ENCODE measurements at regions not wholly inside any gene's neighbourhood (a gene's known extent, or its start where the extent isn't known, plus 50 kb on each side); places are given as distances from the start of the nearest gene placed in this dataset.

- Histone ChIP-seq H3K27me3 (ENCODE audit: insufficient read depth, low read length) (no peaks in the 10 kb centered on the region), H3K36me3 (ENCODE audit: insufficient read depth, low read depth, low read length) (no peaks in the 10 kb centered on the region), H3K9me3 (ENCODE audit: insufficient read depth, low read depth, low read length) (peaks cover 11% of the 10 kb centered on the region), H3K27ac (ENCODE audit: low read length) (no peak overlapping the region), H3K4me3 (ENCODE audit: low read length) (no peak overlapping the region), H3K4me1 (ENCODE audit: insufficient read depth, low read length) (no peaks in the 10 kb centered on the region; the same call in 1 of the 2 replicates), H3K9ac (ENCODE audit: low read depth, low read length) (no peak overlapping the region)
Measured at GRCh38 chr22:48313175-48313830, 1514.4 kb downstream of the BRD1 start.

DNA sequence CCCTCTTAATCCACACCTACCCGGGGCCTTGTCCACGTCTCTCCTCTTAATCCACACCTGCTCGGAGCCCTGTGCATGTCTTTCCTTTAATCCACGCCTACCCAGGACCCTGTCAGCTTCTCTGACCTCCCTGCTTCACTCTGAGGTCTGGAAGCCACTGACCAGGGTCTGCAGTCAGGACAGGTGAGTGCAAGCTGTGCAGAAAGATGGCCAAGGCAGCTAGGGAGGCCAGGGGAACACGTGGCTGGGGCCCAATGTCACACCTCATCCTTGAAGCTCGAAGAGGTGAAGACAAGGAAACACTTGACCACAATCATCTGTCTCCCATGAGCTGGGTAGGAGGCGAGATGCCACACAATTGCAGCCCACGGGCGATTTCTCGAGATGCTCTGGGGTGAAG, 1516.9 kb downstream of the BRD1 start:
- Histone ChIP-seq H3K36me3 (ENCODE audit: insufficient read depth, low read depth, low read length) (no peaks in the 10 kb centered on the region), H3K4me3 (ENCODE audit: low read length) (no peak overlapping the region), H3K4me1 (ENCODE audit: insufficient read depth, low read length) (no peaks in the 10 kb centered on the region; the same call in 1 of the 2 replicates), H3K9ac (ENCODE audit: low read depth, low read length) (no peak overlapping the region), H3K27ac (ENCODE audit: low read length) (no peak overlapping the region), H3K27me3 (ENCODE audit: insufficient read depth, low read length) (no peaks in the 10 kb centered on the region), H3K9me3 (ENCODE audit: insufficient read depth, low read depth, low read length) (peaks cover 11% of the 10 kb centered on the region)

DNA sequence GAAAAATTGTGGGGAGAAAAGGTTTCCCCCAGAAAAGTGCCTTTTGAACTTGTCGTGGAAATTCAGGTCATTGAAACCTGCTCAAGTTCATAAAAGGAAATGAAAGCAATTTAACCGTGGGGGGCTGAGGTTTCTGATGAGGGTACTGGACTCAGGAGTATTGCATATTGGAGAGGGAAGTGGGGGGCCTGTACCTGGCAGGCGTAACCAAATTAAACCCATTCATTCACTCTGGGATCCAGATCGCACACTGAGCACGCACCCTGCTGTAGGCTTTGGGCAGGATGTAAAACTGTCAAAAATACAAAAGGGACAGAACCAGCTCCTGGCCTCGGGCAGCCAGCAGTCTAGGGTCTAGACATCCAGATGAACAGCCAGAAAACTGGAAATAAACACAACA, 1517.4 kb downstream of the BRD1 start:
- H3K36me3 ChIP-seq (ENCODE audit: insufficient read depth, low read depth, low read length) = no peaks in the 10 kb centered on the region
- no peak overlapping the region for H3K4me3 ChIP-seq (ENCODE audit: low read length)
- no peak overlapping the region for H3K27ac ChIP-seq (ENCODE audit: low read length)
- no peaks in the 10 kb centered on the region; the same call in 1 of the 2 replicates for H3K4me1 ChIP-seq (ENCODE audit: insufficient read depth, low read length)
- H3K27me3 ChIP-seq (ENCODE audit: insufficient read depth, low read length) = no peaks in the 10 kb centered on the region
- H3K9ac ChIP-seq (ENCODE audit: low read depth, low read length) = no peak overlapping the region
- peaks cover 11% of the 10 kb centered on the region for H3K9me3 ChIP-seq (ENCODE audit: insufficient read depth, low read depth, low read length)

DNA sequence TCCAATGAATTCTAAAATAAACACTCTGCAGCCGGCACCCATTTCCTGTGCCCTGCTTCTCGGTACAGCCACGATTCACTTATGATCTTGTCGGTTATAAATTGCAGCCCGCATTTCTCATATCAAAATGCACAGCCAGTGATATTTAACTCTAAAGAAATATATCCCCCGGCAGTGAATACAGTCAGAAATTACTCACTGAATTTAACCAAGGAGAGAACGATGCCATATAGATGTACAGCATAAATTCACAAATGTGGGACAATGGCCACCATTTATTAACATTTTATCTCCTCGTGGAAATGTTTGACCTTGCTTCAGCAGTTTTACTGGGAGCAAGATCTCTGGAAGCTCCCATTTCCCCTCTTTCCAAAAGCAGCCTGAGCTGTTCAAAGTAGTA, 1517.8 kb downstream of the BRD1 start:
- Histone ChIP-seq H3K27me3 (ENCODE audit: insufficient read depth, low read length) (no peaks in the 10 kb centered on the region), H3K4me1 (ENCODE audit: insufficient read depth, low read length) (no peaks in the 10 kb centered on the region; the same call in 1 of the 2 replicates), H3K4me3 (ENCODE audit: low read length) (no peak overlapping the region), H3K36me3 (ENCODE audit: insufficient read depth, low read depth, low read length) (no peaks in the 10 kb centered on the region), H3K9me3 (ENCODE audit: insufficient read depth, low read depth, low read length) (peaks cover 11% of the 10 kb centered on the region), H3K27ac (ENCODE audit: low read length) (no peak overlapping the region), H3K9ac (ENCODE audit: low read depth, low read length) (no peak overlapping the region)

DNA sequence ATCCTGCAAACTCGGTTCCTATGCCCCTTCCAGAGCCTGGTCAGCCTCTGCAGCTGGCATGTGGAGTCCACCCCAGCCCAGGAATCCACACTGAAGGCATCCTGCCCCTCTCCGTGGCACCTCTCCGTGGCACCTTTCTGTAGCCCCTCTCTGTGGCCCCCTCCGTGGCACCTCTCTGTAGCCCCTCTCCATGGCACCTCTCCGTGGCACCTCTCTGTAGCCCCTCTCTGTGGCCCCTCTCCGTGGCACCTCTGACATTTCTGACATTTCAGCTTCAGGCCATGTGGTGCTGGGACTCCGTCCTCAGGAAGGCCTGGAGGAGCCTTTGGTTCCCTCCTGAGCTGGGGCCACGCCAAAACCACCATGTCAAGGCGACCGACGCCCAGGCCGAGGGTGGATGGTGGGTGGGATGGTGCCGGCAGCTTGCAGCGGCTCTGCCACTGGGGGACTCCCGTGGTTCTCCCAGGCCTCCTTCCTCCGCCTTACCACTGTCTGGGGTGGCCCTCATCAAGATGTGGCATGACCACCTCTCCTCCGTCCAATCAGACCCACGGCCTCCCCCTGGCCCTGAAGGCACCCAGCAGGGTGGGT, 1518.5 kb downstream of the BRD1 start:
- Histone ChIP-seq H3K4me1 (ENCODE audit: insufficient read depth, low read length) (no peaks in the 10 kb centered on the region; the same call in 1 of the 2 replicates), H3K4me3 (ENCODE audit: low read length) (no peak overlapping the region), H3K36me3 (ENCODE audit: insufficient read depth, low read depth, low read length) (no peaks in the 10 kb centered on the region), H3K27ac (ENCODE audit: low read length) (no peak overlapping the region), H3K9ac (ENCODE audit: low read depth, low read length) (no peak overlapping the region), H3K27me3 (ENCODE audit: insufficient read depth, low read length) (no peaks in the 10 kb centered on the region), H3K9me3 (ENCODE audit: insufficient read depth, low read depth, low read length) (peaks cover 11% of the 10 kb centered on the region)

DNA sequence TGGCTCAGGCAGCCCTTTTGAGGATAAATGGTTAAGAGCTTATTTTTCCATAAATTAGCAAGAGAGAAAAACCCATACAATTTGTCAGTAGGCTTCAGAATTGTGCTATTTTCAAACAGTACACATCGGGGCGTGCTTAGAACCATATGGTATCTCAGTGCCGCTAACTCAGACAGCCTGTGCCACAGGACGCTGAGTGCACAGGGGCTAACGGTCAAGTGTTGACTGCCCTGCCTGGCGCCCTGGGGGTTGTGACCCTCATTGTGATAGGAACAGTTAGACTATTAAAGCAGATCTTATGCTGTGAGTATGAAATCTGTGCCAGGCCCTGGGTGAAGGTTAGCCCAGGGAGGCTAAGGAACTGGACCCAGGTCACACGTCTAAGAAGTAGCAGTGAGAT, 1519.7 kb downstream of the BRD1 start:
- Histone ChIP-seq H3K4me3 (ENCODE audit: low read length) (no peak overlapping the region), H3K9ac (ENCODE audit: low read depth, low read length) (no peak overlapping the region), H3K36me3 (ENCODE audit: insufficient read depth, low read depth, low read length) (no peaks in the 10 kb centered on the region), H3K27me3 (ENCODE audit: insufficient read depth, low read length) (no peaks in the 10 kb centered on the region), H3K4me1 (ENCODE audit: insufficient read depth, low read length) (no peaks in the 10 kb centered on the region; the same call in 1 of the 2 replicates), H3K27ac (ENCODE audit: low read length) (no peak overlapping the region), H3K9me3 (ENCODE audit: insufficient read depth, low read depth, low read length) (peaks cover 11% of the 10 kb centered on the region)

DNA sequence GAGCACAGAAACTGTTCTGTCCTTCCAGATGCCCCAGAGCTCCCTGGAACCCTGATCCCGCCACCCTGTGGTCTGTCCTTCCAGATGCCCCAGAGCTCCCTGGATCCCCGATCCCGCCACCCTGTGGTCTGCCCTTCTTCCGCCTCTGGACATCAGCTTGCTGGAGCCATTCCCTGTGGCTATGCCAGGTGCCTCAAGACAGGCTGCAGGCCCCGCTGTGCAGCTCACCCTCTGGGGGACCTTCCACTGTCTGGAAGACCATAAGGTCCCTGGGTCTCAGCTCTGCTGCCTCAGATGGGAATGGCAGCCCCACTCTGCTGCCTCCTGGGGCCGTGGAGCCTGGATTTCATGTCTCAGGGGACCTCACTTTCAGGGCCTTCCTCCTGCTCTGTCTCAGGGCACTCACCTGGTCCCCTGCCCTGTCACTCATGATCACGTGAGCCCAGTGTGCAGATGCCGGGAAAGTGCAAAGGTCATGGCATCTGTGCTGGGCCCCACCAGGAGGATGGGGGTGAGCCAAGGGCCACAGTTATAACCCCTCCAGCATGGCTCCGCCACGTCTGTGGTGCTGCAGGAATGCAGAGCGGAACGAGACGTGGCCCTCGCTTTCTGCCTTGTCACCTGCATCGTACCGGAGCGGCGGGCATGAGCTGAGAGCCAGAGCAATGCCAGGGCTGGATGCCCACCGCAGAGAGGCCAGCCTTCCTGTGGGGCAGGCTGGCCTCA, 1520.7 kb downstream of the BRD1 start:
- Histone ChIP-seq H3K4me1 (ENCODE audit: insufficient read depth, low read length) (no peaks in the 10 kb centered on the region; the same call in 1 of the 2 replicates), H3K27ac (ENCODE audit: low read length) (no peak overlapping the region), H3K27me3 (ENCODE audit: insufficient read depth, low read length) (no peaks in the 10 kb centered on the region), H3K9me3 (ENCODE audit: insufficient read depth, low read depth, low read length) (peaks cover 3% of the 10 kb centered on the region; the same call in 1 of the 2 replicates), H3K4me3 (ENCODE audit: low read length) (no peak overlapping the region), H3K36me3 (ENCODE audit: insufficient read depth, low read depth, low read length) (no peaks in the 10 kb centered on the region), H3K9ac (ENCODE audit: low read depth, low read length) (no peak overlapping the region)

GRCh38 chr22:48306284-48306683, 1521.4 kb downstream of the BRD1 start:
- no peaks in the 10 kb centered on the region for H3K27me3 ChIP-seq (ENCODE audit: insufficient read depth, low read length)
- no peak overlapping the region for H3K9ac ChIP-seq (ENCODE audit: low read depth, low read length)
- no peaks in the 10 kb centered on the region for H3K9me3 ChIP-seq (ENCODE audit: insufficient read depth, low read depth, low read length)
- H3K36me3 ChIP-seq (ENCODE audit: insufficient read depth, low read depth, low read length) = no peaks in the 10 kb centered on the region
- H3K4me1 ChIP-seq (ENCODE audit: insufficient read depth, low read length) = no peaks in the 10 kb centered on the region; the same call in 1 of the 2 replicates
- H3K27ac ChIP-seq (ENCODE audit: low read length) = no peak overlapping the region
- no peak overlapping the region for H3K4me3 ChIP-seq (ENCODE audit: low read length)

DNA sequence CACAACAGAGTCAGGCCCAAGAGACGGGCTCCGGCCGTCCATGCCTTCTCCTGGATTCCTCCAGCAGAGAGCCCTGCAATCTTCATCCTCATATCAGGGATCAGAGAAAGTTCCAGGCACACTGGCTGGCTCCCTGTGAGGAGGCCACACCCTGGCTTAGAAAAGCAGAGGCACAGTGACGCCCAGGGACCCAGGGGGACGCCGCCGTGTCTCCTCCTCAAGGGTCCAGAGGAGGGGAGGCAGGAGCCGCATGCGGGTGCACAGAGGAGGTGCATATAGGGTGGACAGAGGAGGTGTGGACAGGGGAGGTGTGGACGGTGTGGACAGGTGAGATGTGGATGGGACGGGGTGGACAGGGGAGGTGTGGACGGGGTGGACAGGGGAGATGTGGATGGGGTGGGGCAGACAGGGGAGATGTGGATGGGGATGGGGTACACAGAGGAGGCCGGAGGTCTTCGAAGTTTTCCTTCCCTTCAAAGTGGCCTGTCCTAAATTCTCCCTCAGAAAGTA, 1521.9 kb downstream of the BRD1 start:
- Histone ChIP-seq H3K4me1 (ENCODE audit: insufficient read depth, low read length) (no peaks in the 10 kb centered on the region; the same call in 1 of the 2 replicates), H3K27me3 (ENCODE audit: insufficient read depth, low read length) (no peaks in the 10 kb centered on the region), H3K9me3 (ENCODE audit: insufficient read depth, low read depth, low read length) (no peaks in the 10 kb centered on the region), H3K4me3 (ENCODE audit: low read length) (no peak overlapping the region), H3K36me3 (ENCODE audit: insufficient read depth, low read depth, low read length) (no peaks in the 10 kb centered on the region), H3K27ac (ENCODE audit: low read length) (no peak overlapping the region), H3K9ac (ENCODE audit: low read depth, low read length) (no peak overlapping the region)

GRCh38 chr22:48303369-48303725, 1524.3 kb downstream of the BRD1 start:
- Histone ChIP-seq H3K36me3 (ENCODE audit: insufficient read depth, low read depth, low read length) (no peaks in the 10 kb centered on the region), H3K9ac (ENCODE audit: low read depth, low read length) (no peak overlapping the region), H3K4me1 (ENCODE audit: insufficient read depth, low read length) (no peaks in the 10 kb centered on the region), H3K4me3 (ENCODE audit: low read length) (no peak overlapping the region), H3K27me3 (ENCODE audit: insufficient read depth, low read length) (no peaks in the 10 kb centered on the region), H3K27ac (ENCODE audit: low read length) (no peak overlapping the region), H3K9me3 (ENCODE audit: insufficient read depth, low read depth, low read length) (no peaks in the 10 kb centered on the region)

DNA sequence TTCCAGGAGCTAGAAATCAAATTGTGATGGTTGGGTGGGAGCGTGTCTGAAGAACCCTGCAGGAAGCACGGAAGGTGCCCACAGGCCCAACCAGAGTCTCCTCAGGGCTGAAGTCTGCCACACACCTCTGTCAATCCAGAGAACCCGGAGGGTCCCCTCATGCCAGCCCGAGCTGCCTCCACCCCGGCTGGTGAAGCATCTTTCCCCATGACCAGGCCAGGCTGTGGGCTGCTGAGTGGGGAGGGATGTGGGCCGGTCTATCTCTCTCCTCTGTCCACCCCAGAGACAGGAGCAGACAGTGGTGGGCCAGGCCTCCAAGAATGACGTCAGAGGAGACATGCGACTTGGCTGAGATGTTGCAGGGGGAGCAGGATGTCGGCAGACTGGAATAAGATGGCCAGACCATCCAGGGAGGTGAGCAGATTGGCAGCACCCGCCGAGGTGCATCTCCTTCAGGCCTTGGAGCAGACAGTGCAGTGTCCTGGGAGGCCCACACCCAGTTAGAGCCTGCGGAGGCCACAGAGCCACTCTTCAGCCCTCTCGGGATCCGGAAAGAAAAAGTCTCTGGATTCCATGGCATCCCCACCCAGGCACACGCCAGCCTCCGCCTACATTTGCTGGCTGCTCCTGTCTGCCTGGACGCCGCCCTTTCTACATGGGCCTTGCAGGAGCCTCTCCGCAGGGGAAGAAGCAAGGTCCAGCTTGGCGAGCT, 1524.9 kb downstream of the BRD1 start:
- H3K4me3 ChIP-seq (ENCODE audit: low read length) = no peak overlapping the region
- no peak overlapping the region for H3K9ac ChIP-seq (ENCODE audit: low read depth, low read length)
- H3K9me3 ChIP-seq (ENCODE audit: insufficient read depth, low read depth, low read length) = no peaks in the 10 kb centered on the region
- H3K36me3 ChIP-seq (ENCODE audit: insufficient read depth, low read depth, low read length) = no peaks in the 10 kb centered on the region
- H3K27ac ChIP-seq (ENCODE audit: low read length) = no peak overlapping the region
- no peaks in the 10 kb centered on the region for H3K27me3 ChIP-seq (ENCODE audit: insufficient read depth, low read length)
- no peaks in the 10 kb centered on the region for H3K4me1 ChIP-seq (ENCODE audit: insufficient read depth, low read length)

Measured in iPS-20b (cell line).